GM12891 (cell line): ENCODE measurements at regions not wholly inside any gene's neighbourhood (a gene's known extent, or its start where the extent isn't known, plus 50 kb on each side); places are given as distances from the start of the nearest gene placed in this dataset.

ENCODE experiments used
- PAX5 ChIP-seq: IDR thresholded peaks from 2 replicates; pipeline ENCODE4 v1.6.1; 2011; ENCODE audit warnings: low read length, moderate library complexity, mild to moderate bottlenecking; ENCODE audit not compliant: insufficient read depth, severe bottlenecking
- POLR2A ChIP-seq: IDR thresholded peaks from 2 replicates; pipeline ENCODE4 v1.6.1; 2011; ENCODE audit warnings: low read depth, low read length, control low read depth
- POLR2AphosphoS5 ChIP-seq: IDR thresholded peaks from 2 replicates; pipeline ENCODE4 v1.6.1; 2011; ENCODE audit warnings: low read depth, low read length, control low read depth
- POU2F2 ChIP-seq: IDR thresholded peaks from 2 replicates; pipeline ENCODE4 v1.6.1; 2011; ENCODE audit warnings: low read depth, mild to moderate bottlenecking, control low read depth, low read length, moderate library complexity
- SPI1 ChIP-seq: IDR thresholded peaks from 2 replicates; pipeline ENCODE4 v1.6.1; 2011; ENCODE audit warnings: low read depth, low read length, control low read depth
- TAF1 ChIP-seq: IDR thresholded peaks from 2 replicates; pipeline ENCODE4 v1.6.1; 2011; ENCODE audit warnings: low read depth, low read length, control low read depth

DNA sequence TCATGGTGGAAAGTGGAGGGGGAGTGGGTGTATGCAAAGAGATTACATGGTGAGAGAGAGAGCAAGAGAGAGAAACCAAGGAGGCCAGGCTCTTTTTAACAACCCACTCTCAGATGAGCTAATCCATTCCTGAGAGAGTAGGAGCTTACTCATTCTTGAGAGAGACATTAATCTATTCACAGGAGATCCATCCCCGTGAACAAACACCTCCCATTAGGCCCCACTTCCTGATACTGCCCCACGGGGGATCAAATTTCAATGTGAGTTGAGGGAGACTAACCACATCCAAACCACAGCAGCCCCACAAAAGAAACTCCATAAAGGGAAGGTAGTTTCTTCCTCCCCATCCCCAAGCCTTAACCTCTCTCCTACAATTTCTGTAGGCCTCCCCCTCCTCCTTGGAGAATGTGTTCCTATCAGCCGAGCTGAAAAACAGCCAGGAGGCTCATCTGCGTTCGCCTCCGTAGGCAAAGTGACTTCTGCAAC, 450.0 kb downstream of the NPIPA7 start:
- TF ChIP-seq POLR2A (no peak), POLR2AphosphoS5 (no peak), SPI1 (no peak), PAX5 (no peak), TAF1 (no peak), POU2F2 (peak; percentile 36; the same call in 1 of the 2 replicates)
